A549 (cell line): ENCODE measurements at regions not wholly inside any gene's neighbourhood (a gene's known extent, or its start where the extent isn't known, plus 50 kb on each side); places are given as distances from the start of the nearest gene placed in this dataset.

Experiments used
- ATAC-seq, 2 experiments: fragments of 200-7000 bp in 1 of 2; fragments of >200 bp in 1 of 2; cut with Nextera tagmentation in 1 of 2; cut with Tn5 transposase in 1 of 2; 3 replicates each; pipeline versions ENCODE4 v1.8.0 to v1.9.1; 2018 to 2020; ENCODE audit warnings: mild to moderate bottlenecking in 1 of 2, moderate library complexity in 1 of 2
- CTCF ChIA-PET: fragments of 300-600 bp; sonication (Branson Sonifier 250); formaldehyde crosslinking; extraction: SDS; loops from one replicate; lab custom pipeline; 2021; ENCODE audit warnings: antibody characterized with exemption, inconsistent platforms; lab: Yijun Ruan, JAX
- POLR2A ChIA-PET: fragments of 350-600 bp; formaldehyde crosslinking; extraction: SDS; loops from one replicate; lab custom pipeline; 2021; ENCODE audit warnings: antibody characterized with exemption, inconsistent platforms; lab: Yijun Ruan, JAX
- DNase-seq, 2 experiments: peaks; one replicate each; pipeline versions ENCODE4 v3.0.0 to v3.0.0-alpha.2; 2011 to 2016; ENCODE audit warnings: low read depth in 1 of 2, low spot score in 1 of 2
- FAIRE-seq: peaks from 2 replicates; lab custom pipeline; 2011; peaks lifted over from hg19 to GRCh38; lab: Jason Lieb, UNC
- H3K27ac ChIP-seq, 2 experiments: fragments of >200 bp; sonication (Bioruptor Twin); formaldehyde crosslinking; 3 replicates each; pipeline ENCODE4 v1.5.1; 2016 to 2017
- H3K4me1 ChIP-seq: fragments of >200 bp; sonication (Bioruptor Twin); formaldehyde crosslinking; 3 replicates; pipeline ENCODE4 v1.6.1; 2016
- H3K4me2 ChIP-seq: fragments of >200 bp; sonication (Bioruptor Twin); formaldehyde crosslinking; 3 replicates; pipeline ENCODE4 v1.6.1; 2016
- H3K4me3 ChIP-seq: fragments of >200 bp; sonication (Bioruptor Twin); formaldehyde crosslinking; 3 replicates; pipeline ENCODE4 v1.5.1; 2016
- H3K9me3 ChIP-seq: fragments of >200 bp; sonication (Bioruptor Twin); formaldehyde crosslinking; 3 replicates; pipeline ENCODE4 v1.6.1; 2016
- ATOH8 ChIP-seq: fragments of 250-450 bp; sonication (Bioruptor Pico); IDR thresholded peaks from 2 replicates; pipeline ENCODE4 v1.5.0; 2020; ENCODE audit warnings: low read depth, mild to moderate bottlenecking, moderate library complexity
- CBX2 ChIP-seq: fragments of 200-600 bp; sonication (generic); IDR thresholded peaks from 2 replicates; pipeline ENCODE4 v1.6.1; 2016; ENCODE audit warnings: low read depth, mild to moderate bottlenecking, borderline replicate concordance
- CBX8 ChIP-seq: fragments of 200-600 bp; sonication (generic); IDR thresholded peaks from 2 replicates; pipeline ENCODE4 v1.6.1; 2016
- CEBPB ChIP-seq, 2 experiments: fragments of >200 bp in 1 of 2; sonication (Bioruptor Twin) in 1 of 2; formaldehyde crosslinking in 1 of 2; IDR thresholded peaks; 2 replicates each; pipeline ENCODE4 v1.6.1; 2012 to 2016
- EHMT2 ChIP-seq: fragments of 200-600 bp; sonication (generic); IDR thresholded peaks from 2 replicates; pipeline ENCODE4 v1.6.1; 2016; ENCODE audit warnings: antibody characterized with exemption, low read depth, mild to moderate bottlenecking, moderate library complexity
- FOSL2 ChIP-seq, 2 experiments: fragments of 450-650 bp in 1 of 2; fragments of >200 bp in 1 of 2; sonication (Bioruptor Twin) in 1 of 2; formaldehyde crosslinking; IDR thresholded peaks; 2 replicates each; pipeline versions ENCODE4 v1.5.0 to v1.6.1; 2016 to 2020; ENCODE audit warnings: mild to moderate bottlenecking in 1 of 2, moderate library complexity in 1 of 2
- HMGXB4 ChIP-seq: fragments of 250-450 bp; sonication (Bioruptor Pico); IDR thresholded peaks from 2 replicates; pipeline ENCODE4 v1.5.0; 2021; ENCODE audit warnings: mild to moderate bottlenecking, moderate library complexity, borderline replicate concordance
- HOXB5 ChIP-seq: fragments of 250-450 bp; sonication (Bioruptor Pico); IDR thresholded peaks from 2 replicates; pipeline ENCODE4 v1.5.0; 2020; ENCODE audit warnings: mild to moderate bottlenecking, moderate library complexity
- JUN ChIP-seq, 2 experiments: fragments of >200 bp; sonication (Bioruptor Twin); formaldehyde crosslinking; IDR thresholded peaks; 2 replicates in 1 of 2; 3 replicates in 1 of 2; pipeline ENCODE4 v1.6.1; 2016 to 2017
- MAZ ChIP-seq: fragments of 150-350 bp; IDR thresholded peaks from 2 replicates; pipeline ENCODE4 v1.6.1; 2014; ENCODE audit warnings: antibody characterized with exemption, low read depth, low read length, borderline replicate concordance
- NR3C1 ChIP-seq: fragments of >200 bp; sonication (Bioruptor Twin); formaldehyde crosslinking; IDR thresholded peaks from 3 replicates; pipeline ENCODE4 v1.6.1; 2017
- POLR2A ChIP-seq: IDR thresholded peaks from 2 replicates; pipeline ENCODE4 v1.6.1; 2012; ENCODE audit warnings: mild to moderate bottlenecking, low read length
- RFX5 ChIP-seq: fragments of 450-650 bp; IDR thresholded peaks from 2 replicates; pipeline ENCODE4 v1.7.1; 2014; ENCODE audit warnings: antibody characterized with exemption, mild to moderate bottlenecking, moderate library complexity
- RNF2 ChIP-seq: fragments of 200-600 bp; sonication (generic); IDR thresholded peaks from 2 replicates; pipeline ENCODE4 v1.6.1; 2016; ENCODE audit warnings: low read depth, mild to moderate bottlenecking, antibody characterized with exemption, moderate library complexity, borderline replicate concordance
- TP53 ChIP-seq: fragments of 250-450 bp; sonication (Bioruptor Pico); IDR thresholded peaks from 2 replicates; pipeline ENCODE4 v1.5.0; 2021; ENCODE audit warnings: mild to moderate bottlenecking, moderate library complexity
- ZNF302 ChIP-seq: fragments of 250-450 bp; sonication (Bioruptor Pico); IDR thresholded peaks from 2 replicates; pipeline ENCODE4 v1.9.0; 2021; ENCODE audit warnings: inconsistent platforms, mild to moderate bottlenecking, moderate library complexity
- WGBS: methylation state at CpG from one replicate; pipeline ENCODE4 v1.1.6; 2017; ENCODE audit errors: missing lambda C conversion rate; 5-methylcytosine and 5-hydroxymethylcytosine counted together
- TF ChIP-seq, protein P1 (sequence below): IDR thresholded peaks from 2 replicates; pipeline ENCODE4 v1.6.1; 2012; ENCODE audit warnings: low read depth, borderline replicate concordance
- TF ChIP-seq, protein P2 (sequence below): fragments of >200 bp; sonication (Bioruptor Twin); formaldehyde crosslinking; IDR thresholded peaks from 2 replicates; pipeline ENCODE4 v1.6.1; 2016
- TF ChIP-seq, protein P3 (sequence below): fragments of 200-600 bp; sonication (generic); IDR thresholded peaks from 2 replicates; pipeline ENCODE4 v1.6.1; 2016; ENCODE audit warnings: antibody characterized with exemption, mild to moderate bottlenecking, moderate library complexity

DNA sequence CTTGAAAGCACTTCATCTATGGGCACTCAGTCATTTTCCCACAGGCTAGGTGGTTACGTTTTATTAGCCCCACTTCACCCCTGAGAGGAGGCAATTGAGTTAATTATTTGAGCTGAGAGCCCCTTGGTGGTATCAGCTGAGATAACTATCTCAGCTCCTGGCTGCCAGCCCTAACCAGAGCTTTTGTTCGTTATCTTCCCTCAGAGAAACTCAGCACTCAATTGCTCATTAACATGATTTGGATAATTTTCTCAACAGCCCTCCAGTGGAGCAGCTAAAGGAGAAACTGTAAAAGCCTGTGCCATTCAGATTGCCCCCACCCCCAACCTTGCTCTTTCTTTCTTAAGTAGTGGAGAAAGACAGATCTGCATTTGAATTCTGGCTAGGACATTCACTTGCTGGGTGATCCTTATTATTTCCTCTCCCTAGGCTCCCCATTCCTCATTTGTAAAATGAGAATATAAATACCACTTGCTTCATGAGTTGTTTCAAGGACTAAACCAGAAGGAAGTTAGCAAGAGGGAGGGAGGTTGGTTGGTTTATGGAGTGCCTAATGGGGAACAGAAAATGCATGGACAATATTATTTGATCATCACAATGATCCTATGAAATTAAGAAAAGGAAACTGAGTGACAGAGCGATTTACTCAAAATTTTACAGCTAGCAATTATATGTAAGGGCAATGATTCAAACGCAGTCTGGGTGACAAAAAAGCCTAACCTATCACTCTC, 218.7 kb upstream of the FGGY start:
- no peak overlapping the region for H3K4me3 ChIP-seq
- no peaks in the 10 kb centered on the region for H3K4me1 ChIP-seq
- H3K9me3 ChIP-seq = no peaks in the 10 kb centered on the region
- FAIRE-seq (no peak), ATAC-seq (no peak), DNase-seq (no peak)
- H3K4me2 ChIP-seq = no peak overlapping the region
- TF ChIP-seq, protein P1, sequence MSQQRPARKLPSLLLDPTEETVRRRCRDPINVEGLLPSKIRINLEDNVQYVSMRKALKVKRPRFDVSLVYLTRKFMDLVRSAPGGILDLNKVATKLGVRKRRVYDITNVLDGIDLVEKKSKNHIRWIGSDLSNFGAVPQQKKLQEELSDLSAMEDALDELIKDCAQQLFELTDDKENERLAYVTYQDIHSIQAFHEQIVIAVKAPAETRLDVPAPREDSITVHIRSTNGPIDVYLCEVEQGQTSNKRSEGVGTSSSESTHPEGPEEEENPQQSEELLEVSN = no peak
- TF ChIP-seq ATOH8 (CRISPR knock-in tag) (no peak), CBX2 (no peak), RFX5 (no peak), FOSL2 (IDR thresholded peaks at IDR 0.05) (no peak), FOSL2 (CRISPR knock-in tag; IDR thresholded peaks at IDR 0.05) (no peak), CEBPB (IDR thresholded peaks at IDR 0.05) (no peak), TP53 (no peak), HOXB5 (no peak), NR3C1 (no peak), RNF2 (no peak), EHMT2 (no peak), JUN (IDR thresholded peaks at IDR 0.05) (no peak)
- TF ChIP-seq, protein P2, sequence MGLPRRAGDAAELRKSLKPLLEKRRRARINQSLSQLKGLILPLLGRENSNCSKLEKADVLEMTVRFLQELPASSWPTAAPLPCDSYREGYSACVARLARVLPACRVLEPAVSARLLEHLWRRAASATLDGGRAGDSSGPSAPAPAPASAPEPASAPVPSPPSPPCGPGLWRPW = no peak
- TF ChIP-seq, protein P3, sequence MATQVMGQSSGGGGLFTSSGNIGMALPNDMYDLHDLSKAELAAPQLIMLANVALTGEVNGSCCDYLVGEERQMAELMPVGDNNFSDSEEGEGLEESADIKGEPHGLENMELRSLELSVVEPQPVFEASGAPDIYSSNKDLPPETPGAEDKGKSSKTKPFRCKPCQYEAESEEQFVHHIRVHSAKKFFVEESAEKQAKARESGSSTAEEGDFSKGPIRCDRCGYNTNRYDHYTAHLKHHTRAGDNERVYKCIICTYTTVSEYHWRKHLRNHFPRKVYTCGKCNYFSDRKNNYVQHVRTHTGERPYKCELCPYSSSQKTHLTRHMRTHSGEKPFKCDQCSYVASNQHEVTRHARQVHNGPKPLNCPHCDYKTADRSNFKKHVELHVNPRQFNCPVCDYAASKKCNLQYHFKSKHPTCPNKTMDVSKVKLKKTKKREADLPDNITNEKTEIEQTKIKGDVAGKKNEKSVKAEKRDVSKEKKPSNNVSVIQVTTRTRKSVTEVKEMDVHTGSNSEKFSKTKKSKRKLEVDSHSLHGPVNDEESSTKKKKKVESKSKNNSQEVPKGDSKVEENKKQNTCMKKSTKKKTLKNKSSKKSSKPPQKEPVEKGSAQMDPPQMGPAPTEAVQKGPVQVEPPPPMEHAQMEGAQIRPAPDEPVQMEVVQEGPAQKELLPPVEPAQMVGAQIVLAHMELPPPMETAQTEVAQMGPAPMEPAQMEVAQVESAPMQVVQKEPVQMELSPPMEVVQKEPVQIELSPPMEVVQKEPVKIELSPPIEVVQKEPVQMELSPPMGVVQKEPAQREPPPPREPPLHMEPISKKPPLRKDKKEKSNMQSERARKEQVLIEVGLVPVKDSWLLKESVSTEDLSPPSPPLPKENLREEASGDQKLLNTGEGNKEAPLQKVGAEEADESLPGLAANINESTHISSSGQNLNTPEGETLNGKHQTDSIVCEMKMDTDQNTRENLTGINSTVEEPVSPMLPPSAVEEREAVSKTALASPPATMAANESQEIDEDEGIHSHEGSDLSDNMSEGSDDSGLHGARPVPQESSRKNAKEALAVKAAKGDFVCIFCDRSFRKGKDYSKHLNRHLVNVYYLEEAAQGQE = no peak
- H3K27ac ChIP-seq = 0 out of 6 replicates have a peak overlapping the region, but pooled peaks of 1 of the 2 experiments have one; percentile 26
- 59% methylated on average over 4 of the region's 4 CpGs for WGBS
- ChIA-PET POLR2A (no interaction called here), CTCF (interaction anchor here (1.0 to 1.8 kb wide), 4 partner anchors 12 to 293 kb away, joined by 3 to 6 read pairs (median 4); no protein-coding TSS in a partner anchor)

GRCh38 chr1:59078866-59079265, 218.0 kb upstream of the FGGY start:
- Histone ChIP-seq H3K4me2 (no peak overlapping the region), H3K4me3 (no peak overlapping the region), H3K27ac (0 out of 6 replicates have a peak overlapping the region, but pooled peaks of 1 of the 2 experiments have one; percentile 0), H3K9me3 (no peaks in the 10 kb centered on the region), H3K4me1 (no peaks in the 10 kb centered on the region)
- ATAC-seq (no peak), DNase-seq (no peak), FAIRE-seq (no peak)
- 45% methylated on average over 3 of the region's 3 CpGs for WGBS
- ChIA-PET CTCF (interaction anchor here (1.3 kb wide), 1 partner anchor 14 kb away, joined by 3 read pairs; no protein-coding TSS in a partner anchor), POLR2A (no interaction called here)
- TF ChIP-seq CBX8 (no peak), MAZ (no peak), ZNF302 (CRISPR knock-in tag) (no peak), HMGXB4 (CRISPR knock-in tag) (no peak), POLR2A (no peak)
